SK-N-SH (cell line): ENCODE measurements at regions not wholly inside any gene's neighbourhood (a gene's known extent, or its start where the extent isn't known, plus 50 kb on each side); places are given as distances from the start of the nearest gene placed in this dataset.

Experiments used
- EZH2phosphoT487 ChIP-seq: fragments of 200-600 bp; sonication (generic); IDR thresholded peaks from 2 replicates; pipeline ENCODE4 v1.6.1; 2017; ENCODE audit warnings: low read depth, mixed run types, mild to moderate bottlenecking, antibody characterized with exemption, moderate library complexity, borderline replicate concordance
- SIN3A ChIP-seq: IDR thresholded peaks from 2 replicates; pipeline ENCODE4 v1.6.1; 2012; ENCODE audit warnings: low read depth, mild to moderate bottlenecking, low read length, moderate library complexity, borderline replicate concordance
- TEAD4 ChIP-seq: IDR thresholded peaks from 2 replicates; pipeline ENCODE4 v1.4.0; 2012; ENCODE audit warnings: mild to moderate bottlenecking, borderline replicate concordance; ENCODE audit not compliant: insufficient read depth
- TF ChIP-seq, protein P1 (sequence below): fragments of 200-600 bp; sonication (generic); IDR thresholded peaks from 2 replicates; pipeline ENCODE4 v1.6.1; 2017; ENCODE audit warnings: antibody characterized with exemption, mild to moderate bottlenecking, moderate library complexity

- TF ChIP-seq TEAD4 (no peak), EZH2phosphoT487 (no peak), SIN3A (no peak)
- TF ChIP-seq, protein P1, sequence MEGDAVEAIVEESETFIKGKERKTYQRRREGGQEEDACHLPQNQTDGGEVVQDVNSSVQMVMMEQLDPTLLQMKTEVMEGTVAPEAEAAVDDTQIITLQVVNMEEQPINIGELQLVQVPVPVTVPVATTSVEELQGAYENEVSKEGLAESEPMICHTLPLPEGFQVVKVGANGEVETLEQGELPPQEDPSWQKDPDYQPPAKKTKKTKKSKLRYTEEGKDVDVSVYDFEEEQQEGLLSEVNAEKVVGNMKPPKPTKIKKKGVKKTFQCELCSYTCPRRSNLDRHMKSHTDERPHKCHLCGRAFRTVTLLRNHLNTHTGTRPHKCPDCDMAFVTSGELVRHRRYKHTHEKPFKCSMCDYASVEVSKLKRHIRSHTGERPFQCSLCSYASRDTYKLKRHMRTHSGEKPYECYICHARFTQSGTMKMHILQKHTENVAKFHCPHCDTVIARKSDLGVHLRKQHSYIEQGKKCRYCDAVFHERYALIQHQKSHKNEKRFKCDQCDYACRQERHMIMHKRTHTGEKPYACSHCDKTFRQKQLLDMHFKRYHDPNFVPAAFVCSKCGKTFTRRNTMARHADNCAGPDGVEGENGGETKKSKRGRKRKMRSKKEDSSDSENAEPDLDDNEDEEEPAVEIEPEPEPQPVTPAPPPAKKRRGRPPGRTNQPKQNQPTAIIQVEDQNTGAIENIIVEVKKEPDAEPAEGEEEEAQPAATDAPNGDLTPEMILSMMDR: no peak
Measured at GRCh38 chr2:67179526-67179925, 217.6 kb upstream of the ETAA1 start.
